ENCODE measurements at regions not wholly inside any gene's neighbourhood (a gene's known extent, or its start where the extent isn't known, plus 50 kb on each side); places are given as distances from the start of the nearest gene placed in this dataset.
A peak's percentile ranks its signal among the peaks of the same experiment; 100 is the strongest.

GRCh38 chrX:4841216-4841745 lies 1127.8 kb upstream of the PRKX start:
- intact Hi-C loops (cut with DNase I): no loop called here
- 43 to 44% methylated on average over 1 to 2 of the region's 2 CpGs for WGBS, 2 donors

GRCh38 chrX:4831574-4831973 lies 1118.1 kb upstream of the PRKX start:
- Histone ChIP-seq H3K36me3 (replicated peaks in 1 of 2; ENCODE audit: insufficient read depth in 1 of 2, low read depth in 2 of 2) (no peaks in the 10 kb centered on the region), H3K27ac (peak overlapping the region in 1 of 4 donors; percentile 50), H3K27me3 (no peaks in the 10 kb centered on the region), H3K9me3 (no peaks in the 10 kb centered on the region), H3K4me3 (no peak overlapping the region), H3K4me1 (no peaks in the 10 kb centered on the region)
- TF ChIP-seq CTCF (IDR thresholded peaks at IDR 0.05) (no peak), POLR2A (IDR thresholded peaks at IDR 0.05) (no peak)
- ATAC-seq (no peak), DNase-seq (no peak)
- WGBS, 2 donors: 54 to 63% methylated on average over 1 of the region's 1 CpG
- intact Hi-C loops (cut with DNase I): no loop called here

More at GRCh38 chrX:4841216-4841745, 1127.8 kb upstream of the PRKX start:
- no peak for ATAC-seq
- no peaks in the 10 kb centered on the region for H3K36me3 ChIP-seq (replicated peaks in 1 of 2; ENCODE audit: insufficient read depth in 1 of 2, low read depth in 2 of 2)
- TF ChIP-seq POLR2A (IDR thresholded peaks at IDR 0.05): no peak
- TF ChIP-seq CTCF (IDR thresholded peaks at IDR 0.05): no peak
- no peaks in the 10 kb centered on the region for H3K4me1 ChIP-seq
- no peaks in the 10 kb centered on the region for H3K27me3 ChIP-seq
- H3K9me3 ChIP-seq: no peaks in the 10 kb centered on the region
- no peak overlapping the region for H3K27ac ChIP-seq
- DNase-seq: no peak
- no peak overlapping the region for H3K4me3 ChIP-seq

GRCh38 chrX:4830880-4831557 lies 1117.6 kb upstream of the PRKX start:
- H3K36me3 ChIP-seq (replicated peaks in 1 of 2; ENCODE audit: insufficient read depth in 1 of 2, low read depth in 2 of 2): no peaks in the 10 kb centered on the region
- DNase-seq (peak; percentile 14 to 33 (median 29)), ATAC-seq (peak; percentile 95)
- intact Hi-C loops (cut with DNase I): no loop called here
- H3K4me3 ChIP-seq: no peak overlapping the region
- no peaks in the 10 kb centered on the region for H3K27me3 ChIP-seq
- peak overlapping the region in 2 of 4 donors; percentile 30 to 50 for H3K27ac ChIP-seq
- WGBS, 2 donors: 29 to 30% methylated on average over 9 of the region's 9 CpGs
- TF ChIP-seq POLR2A (IDR thresholded peaks at IDR 0.05): no peak
- no peaks in the 10 kb centered on the region for H3K4me1 ChIP-seq
- no peaks in the 10 kb centered on the region for H3K9me3 ChIP-seq

- Histone ChIP-seq H3K27me3 (no peaks in the 10 kb centered on the region), H3K4me1 (no peaks in the 10 kb centered on the region), H3K9me3 (no peaks in the 10 kb centered on the region), H3K4me3 (no peak overlapping the region), H3K36me3 (replicated peaks in 1 of 2; ENCODE audit: insufficient read depth in 1 of 2, low read depth in 2 of 2) (no peaks in the 10 kb centered on the region), H3K27ac (no peak overlapping the region)
- peak in 1 of 4 donors; percentile 3 for DNase-seq
- intact Hi-C loops (cut with DNase I): no loop called here
- TF ChIP-seq POLR2A (IDR thresholded peaks at IDR 0.05): no peak
- TF ChIP-seq CTCF (IDR thresholded peaks at IDR 0.05): no peak
- no peak for ATAC-seq
- 66 to 86% methylated on average over 3 of the region's 3 CpGs for WGBS, 2 donors
Measured at GRCh38 chrX:4825550-4825949, 1112.1 kb upstream of the PRKX start.

GRCh38 chrX:4809571-4809970 lies 1096.1 kb upstream of the PRKX start:
- no peak for DNase-seq
- Histone ChIP-seq H3K27ac (no peak overlapping the region), H3K36me3 (replicated peaks in 1 of 2; ENCODE audit: insufficient read depth in 1 of 2, low read depth in 2 of 2) (no peaks in the 10 kb centered on the region), H3K9me3 (no peaks in the 10 kb centered on the region), H3K4me3 (no peak overlapping the region), H3K27me3 (no peaks in the 10 kb centered on the region), H3K4me1 (no peaks in the 10 kb centered on the region)
- ATAC-seq: no peak
- intact Hi-C loops (cut with DNase I): no loop called here
- 56 to 74% methylated on average over 4 of the region's 4 CpGs for WGBS, 2 donors
- no peak for TF ChIP-seq CTCF (IDR thresholded peaks at IDR 0.05)
- TF ChIP-seq POLR2A (IDR thresholded peaks at IDR 0.05): no peak
